IPS-20b (cell line): ENCODE measurements at regions not wholly inside any gene's neighbourhood (a gene's known extent, or its start where the extent isn't known, plus 50 kb on each side); places are given as distances from the start of the nearest gene placed in this dataset.
A peak's percentile ranks its signal among the peaks of the same experiment; 100 is the strongest.

Source experiments
- H3K27ac ChIP-seq: one replicate; pipeline ENCODE4 v1.5.1; 2013; ENCODE audit warnings: low read length
- H3K27me3 ChIP-seq: 2 replicates; pipeline ENCODE4 v1.6.1; 2013; ENCODE audit warnings: mild to moderate bottlenecking, low read length, inconsistent platforms; ENCODE audit not compliant: insufficient read depth
- H3K36me3 ChIP-seq: 2 replicates; pipeline ENCODE4 v1.6.1; 2013; ENCODE audit warnings: low read depth, mild to moderate bottlenecking, inconsistent platforms, low read length, moderate library complexity; ENCODE audit not compliant: insufficient read depth
- H3K4me1 ChIP-seq: 2 replicates; pipeline ENCODE4 v1.6.1; 2013; ENCODE audit warnings: mild to moderate bottlenecking, control low read depth, inconsistent platforms, low read length, moderate library complexity; ENCODE audit not compliant: insufficient read depth
- H3K4me3 ChIP-seq: 2 replicates; pipeline ENCODE4 v1.5.1; 2013; ENCODE audit warnings: mild to moderate bottlenecking, low read length, inconsistent platforms
- H3K9ac ChIP-seq: 2 replicates; pipeline ENCODE4 v1.6.1; 2013; ENCODE audit warnings: low read depth, mild to moderate bottlenecking, inconsistent platforms, low read length, moderate library complexity
- H3K9me3 ChIP-seq: 2 replicates; pipeline ENCODE4 v1.6.1; 2013; ENCODE audit warnings: mild to moderate bottlenecking, low read depth, low read length, inconsistent platforms; ENCODE audit not compliant: insufficient read depth

DNA sequence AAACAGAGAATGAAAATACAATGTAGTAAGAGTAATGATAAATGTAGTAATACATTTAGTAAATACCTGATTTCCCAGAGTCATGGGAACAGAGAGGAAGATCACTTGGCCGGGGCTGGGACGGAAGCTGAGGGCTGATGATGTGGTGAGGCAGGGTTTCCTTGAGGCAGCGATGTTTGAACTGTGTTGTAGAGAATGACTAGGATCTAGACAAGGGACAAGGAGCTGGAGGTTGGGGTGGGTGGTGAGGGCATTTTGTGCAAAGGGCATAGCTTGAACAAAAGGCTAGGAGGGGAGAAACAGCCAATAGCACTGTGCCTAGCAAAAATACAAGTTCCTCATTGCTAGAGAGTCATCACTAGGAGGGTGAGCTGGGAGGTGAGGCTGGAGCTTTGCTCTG is 64.3 kb upstream of the RAPGEF2 start:
- peaks cover 7% of the 10 kb centered on the region; the same call in 1 of the 2 replicates for H3K4me1 ChIP-seq
- no peaks in the 10 kb centered on the region for H3K27me3 ChIP-seq
- H3K4me3 ChIP-seq: no peak overlapping the region
- no peak overlapping the region for H3K27ac ChIP-seq
- H3K9ac ChIP-seq: no peak overlapping the region
- H3K9me3 ChIP-seq: no peaks in the 10 kb centered on the region
- H3K36me3 ChIP-seq: no peaks in the 10 kb centered on the region

DNA sequence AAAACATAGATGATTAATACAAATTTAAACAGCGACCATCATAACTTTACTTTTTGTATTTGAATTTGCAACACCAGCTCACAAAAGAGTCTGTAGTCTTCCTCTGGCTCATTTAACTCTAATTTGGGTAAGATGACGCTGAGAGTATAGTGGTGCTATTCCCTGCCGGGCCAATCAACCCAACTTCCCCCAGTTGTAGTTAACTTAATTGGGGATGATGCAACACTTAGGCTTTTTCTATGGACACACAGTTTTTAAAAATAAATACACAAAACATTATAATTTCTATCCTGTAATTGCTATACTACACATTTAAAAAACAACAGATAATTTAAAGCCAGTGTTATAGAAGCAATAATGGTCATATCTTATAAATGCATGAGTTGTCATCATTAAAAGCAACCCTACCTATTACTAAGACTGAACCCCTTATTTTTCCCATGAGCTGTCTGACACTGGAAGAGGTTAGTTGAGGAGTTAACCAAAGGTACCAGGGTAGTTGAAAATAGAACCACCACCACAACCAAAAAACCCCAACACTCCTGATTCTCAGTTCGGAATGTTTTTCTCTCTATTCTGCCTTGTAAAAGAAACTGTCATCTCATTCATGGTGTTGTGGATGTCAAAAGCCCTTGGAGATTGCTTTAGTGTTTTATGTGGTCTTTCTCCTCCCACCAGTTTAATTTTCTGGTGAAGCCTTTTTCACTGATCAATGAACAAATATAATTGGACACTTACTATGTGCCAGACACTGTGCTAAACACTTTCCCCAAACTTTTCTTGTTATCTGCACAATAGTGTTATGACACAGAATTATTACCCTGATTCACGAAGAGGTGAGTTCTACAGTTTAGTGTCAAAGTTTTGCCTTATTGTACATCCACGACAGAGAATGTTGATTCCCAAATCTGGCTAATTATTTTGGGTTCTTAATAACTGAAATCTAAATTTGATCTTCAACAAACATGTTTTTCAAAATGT is 61.5 kb upstream of the RAPGEF2 start:
- no peaks in the 10 kb centered on the region for H3K27me3 ChIP-seq
- H3K27ac ChIP-seq: no peak overlapping the region
- H3K36me3 ChIP-seq: no peaks in the 10 kb centered on the region
- H3K9ac ChIP-seq: 0 out of 2 replicates have a peak overlapping the region, but pooled peaks have one; percentile 9
- H3K4me3 ChIP-seq: no peak overlapping the region
- H3K9me3 ChIP-seq: no peaks in the 10 kb centered on the region
- H3K4me1 ChIP-seq: peaks cover 7% of the 10 kb centered on the region; the same call in 1 of the 2 replicates

DNA sequence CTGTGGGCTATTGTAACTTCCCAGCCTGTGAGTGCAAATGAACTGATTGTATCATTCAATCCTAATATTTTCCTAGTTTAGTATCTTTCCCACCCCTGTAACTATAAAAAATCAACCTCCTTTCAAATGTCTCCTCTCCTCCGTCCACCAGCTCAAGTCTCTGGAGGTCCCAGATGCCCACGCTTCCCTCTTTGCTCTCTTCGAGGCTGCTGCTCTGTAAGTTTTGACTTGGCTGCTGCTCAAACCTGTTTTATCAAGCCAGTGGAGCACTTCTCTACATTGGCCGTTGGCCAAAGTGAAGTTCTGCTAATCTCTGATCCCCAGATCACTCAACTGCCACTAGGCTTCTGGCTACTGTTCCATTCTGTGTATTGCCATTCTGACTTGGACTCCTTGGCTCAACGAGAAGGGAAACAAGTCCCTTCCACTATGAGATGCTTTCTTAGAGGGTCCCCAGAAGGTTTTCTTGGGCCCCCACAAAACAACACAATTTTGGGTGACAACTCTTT is 60.7 kb upstream of the RAPGEF2 start:
- Histone ChIP-seq H3K4me1 (peaks cover 3% of the 10 kb centered on the region; the same call in 1 of the 2 replicates), H3K27ac (no peak overlapping the region), H3K4me3 (no peak overlapping the region), H3K27me3 (no peaks in the 10 kb centered on the region), H3K9me3 (no peaks in the 10 kb centered on the region), H3K36me3 (no peaks in the 10 kb centered on the region), H3K9ac (no peak overlapping the region)

DNA sequence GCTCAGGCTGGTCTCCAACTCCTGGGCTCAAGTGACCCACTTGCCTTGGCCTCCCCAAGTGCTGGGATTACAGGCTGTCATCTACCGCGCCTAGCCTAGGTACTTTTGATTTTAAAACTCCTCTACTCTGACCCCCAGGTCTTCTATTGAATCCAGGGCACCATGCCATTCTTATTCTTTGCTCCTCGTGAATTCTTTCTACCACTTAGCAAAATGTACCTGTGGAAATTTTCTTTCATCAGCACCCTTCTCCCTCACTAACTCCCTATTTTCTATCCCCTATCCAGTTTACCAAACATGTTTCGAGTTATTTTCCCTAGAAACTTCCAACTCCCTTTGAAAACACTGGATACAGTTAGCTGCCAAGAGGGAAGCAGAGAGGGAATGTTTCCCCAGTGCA is 60.0 kb upstream of the RAPGEF2 start:
- no peaks in the 10 kb centered on the region for H3K36me3 ChIP-seq
- H3K9ac ChIP-seq: no peak overlapping the region
- peaks cover 6% of the 10 kb centered on the region; the same call in 1 of the 2 replicates for H3K4me1 ChIP-seq
- no peaks in the 10 kb centered on the region for H3K27me3 ChIP-seq
- H3K27ac ChIP-seq: no peak overlapping the region
- no peak overlapping the region for H3K4me3 ChIP-seq
- H3K9me3 ChIP-seq: no peaks in the 10 kb centered on the region

DNA sequence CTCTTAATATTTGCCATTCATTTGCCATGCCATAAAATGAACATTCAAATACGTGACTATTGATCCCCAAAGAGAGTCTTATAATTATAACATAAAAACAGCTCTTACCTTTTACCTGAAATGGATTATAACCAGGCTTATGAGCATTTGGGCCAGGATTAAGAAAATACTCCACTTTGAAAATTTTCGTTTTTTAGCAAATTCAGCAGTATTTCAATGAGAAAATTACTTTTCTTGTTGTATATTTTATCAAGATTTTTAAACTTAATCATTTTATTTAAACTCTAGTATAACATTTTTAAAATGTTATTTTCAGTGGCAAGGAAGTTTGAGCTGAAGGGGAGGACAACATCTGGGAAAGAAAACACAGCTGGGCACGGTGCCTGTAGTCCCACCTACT is 59.0 kb upstream of the RAPGEF2 start:
- peaks cover 8% of the 10 kb centered on the region; the same call in 1 of the 2 replicates for H3K4me1 ChIP-seq
- no peaks in the 10 kb centered on the region for H3K36me3 ChIP-seq
- H3K4me3 ChIP-seq: no peak overlapping the region
- no peak overlapping the region for H3K27ac ChIP-seq
- no peaks in the 10 kb centered on the region for H3K27me3 ChIP-seq
- H3K9me3 ChIP-seq: no peaks in the 10 kb centered on the region
- H3K9ac ChIP-seq: no peak overlapping the region

DNA sequence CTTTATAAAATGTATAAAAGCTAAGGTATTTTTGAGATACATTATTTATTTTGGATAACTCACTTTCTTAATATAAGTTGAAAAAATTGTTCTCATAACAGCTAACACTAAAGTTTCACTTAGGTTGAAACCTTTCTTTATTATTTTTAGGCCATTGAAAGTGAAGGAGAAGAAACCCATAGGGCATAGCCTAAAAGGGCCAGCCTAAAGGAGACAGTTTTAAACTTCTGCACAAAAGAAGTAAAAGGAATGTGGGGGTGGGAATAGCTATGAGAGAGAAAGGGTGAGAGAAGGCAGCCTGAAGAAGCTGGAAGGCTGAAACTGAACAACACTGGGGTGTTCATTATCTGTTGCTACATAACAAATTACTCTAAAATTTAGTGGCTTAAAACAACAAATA is 57.6 kb upstream of the RAPGEF2 start:
- no peak overlapping the region for H3K27ac ChIP-seq
- H3K36me3 ChIP-seq: no peaks in the 10 kb centered on the region
- no peak overlapping the region for H3K9ac ChIP-seq
- H3K4me1 ChIP-seq: peaks cover 8% of the 10 kb centered on the region; the same call in 1 of the 2 replicates
- no peaks in the 10 kb centered on the region for H3K27me3 ChIP-seq
- H3K4me3 ChIP-seq: no peak overlapping the region
- H3K9me3 ChIP-seq: no peaks in the 10 kb centered on the region

DNA sequence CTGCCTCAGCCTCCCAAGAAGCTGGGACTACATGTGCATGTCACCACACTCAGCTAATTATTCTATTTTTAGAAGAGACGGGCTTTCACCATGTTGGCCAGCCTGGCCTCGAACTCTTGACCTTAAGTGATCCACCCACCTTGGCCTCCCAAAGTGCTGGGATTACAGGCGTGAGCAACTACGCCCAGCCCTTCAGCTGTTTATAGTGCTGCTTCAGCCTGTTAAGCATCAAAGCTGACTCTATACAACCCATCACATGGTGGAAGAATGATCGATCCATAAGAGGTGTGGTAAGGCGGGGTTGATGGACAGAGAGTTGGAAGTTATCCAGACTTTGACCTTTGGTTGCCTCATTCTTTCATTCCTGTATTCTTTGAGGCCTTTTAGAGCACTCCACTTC is 56.2 kb upstream of the RAPGEF2 start:
- no peaks in the 10 kb centered on the region for H3K36me3 ChIP-seq
- H3K9me3 ChIP-seq: no peaks in the 10 kb centered on the region
- no peak overlapping the region for H3K27ac ChIP-seq
- no peaks in the 10 kb centered on the region for H3K27me3 ChIP-seq
- H3K4me1 ChIP-seq: peaks cover 15% of the 10 kb centered on the region; the same call in 1 of the 2 replicates
- no peak overlapping the region for H3K4me3 ChIP-seq
- no peak overlapping the region for H3K9ac ChIP-seq

DNA sequence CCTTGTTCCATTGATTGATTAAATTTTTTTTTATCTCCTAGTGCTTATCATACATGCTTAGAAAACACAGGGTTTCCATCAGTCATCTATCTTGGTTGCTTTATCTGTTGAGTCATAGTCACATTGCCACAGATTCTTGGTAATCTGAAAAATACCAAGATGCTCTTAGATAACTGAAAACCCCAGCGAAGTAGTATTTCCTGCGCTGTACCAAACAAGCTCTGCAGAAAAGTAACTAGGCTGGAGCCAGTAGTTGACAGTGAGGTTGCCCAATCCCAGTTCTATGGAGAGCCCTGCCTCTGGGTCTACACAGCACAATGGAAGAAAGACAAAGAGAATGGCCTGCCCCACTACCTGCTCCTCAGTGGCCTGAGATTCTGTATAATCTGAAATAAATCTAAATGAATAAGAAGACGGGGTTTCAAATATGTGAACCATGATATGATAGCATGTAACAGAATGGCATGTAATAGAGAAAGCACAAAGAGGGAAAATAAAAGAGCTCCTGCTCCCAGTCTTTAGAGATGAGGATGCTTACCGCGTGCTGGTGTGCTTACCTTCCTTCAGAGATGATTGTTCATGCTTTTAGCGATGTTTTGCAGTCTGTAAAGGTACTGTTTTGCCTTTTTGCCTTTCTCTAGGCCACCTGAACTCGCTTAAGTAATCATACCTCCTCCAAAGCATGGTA is 55.3 kb upstream of the RAPGEF2 start:
- H3K9ac ChIP-seq: no peak overlapping the region
- no peak overlapping the region for H3K4me3 ChIP-seq
- no peaks in the 10 kb centered on the region for H3K9me3 ChIP-seq
- H3K36me3 ChIP-seq: no peaks in the 10 kb centered on the region
- peaks cover 19% of the 10 kb centered on the region; the same call in 1 of the 2 replicates for H3K4me1 ChIP-seq
- no peak overlapping the region for H3K27ac ChIP-seq
- no peaks in the 10 kb centered on the region for H3K27me3 ChIP-seq

DNA sequence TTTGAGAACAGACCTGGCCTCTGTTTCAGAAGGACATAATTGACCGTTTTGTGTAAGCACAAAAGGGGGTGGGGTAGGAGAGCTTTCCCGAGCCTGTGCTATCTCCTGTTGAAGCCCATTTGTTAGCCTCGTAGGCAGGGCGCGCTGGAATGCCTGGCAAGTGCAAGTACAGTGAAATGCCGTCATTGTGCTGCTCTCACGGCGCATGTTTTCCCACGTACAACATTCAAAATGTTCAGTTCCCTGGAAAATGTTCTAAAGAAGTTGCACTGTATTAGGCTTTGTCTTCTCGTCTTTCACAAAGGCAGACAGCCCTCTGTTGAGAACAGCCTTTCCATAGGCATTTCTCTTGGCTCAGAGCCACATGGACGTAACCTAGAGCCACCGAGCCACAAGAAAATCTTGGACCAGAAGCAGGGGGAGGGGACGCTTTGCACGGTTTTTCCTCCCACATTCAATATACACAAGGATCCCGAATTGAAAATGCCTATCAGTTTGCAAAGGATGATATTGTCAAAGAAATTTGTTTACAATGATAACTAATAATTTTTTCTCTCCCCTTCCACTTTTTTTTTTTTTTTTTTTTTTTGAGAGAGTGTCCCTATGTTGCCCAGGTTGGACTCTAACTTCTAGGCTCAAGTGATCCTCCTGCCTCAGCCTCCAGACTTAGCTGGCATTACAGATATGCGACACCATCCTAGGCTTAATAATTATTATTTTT is 54.6 kb upstream of the RAPGEF2 start:
- H3K9me3 ChIP-seq: no peaks in the 10 kb centered on the region
- H3K27ac ChIP-seq: no peak overlapping the region
- no peaks in the 10 kb centered on the region for H3K27me3 ChIP-seq
- H3K36me3 ChIP-seq: no peaks in the 10 kb centered on the region
- peaks cover 19% of the 10 kb centered on the region; the same call in 1 of the 2 replicates for H3K4me1 ChIP-seq
- no peak overlapping the region for H3K9ac ChIP-seq
- H3K4me3 ChIP-seq: no peak overlapping the region

DNA sequence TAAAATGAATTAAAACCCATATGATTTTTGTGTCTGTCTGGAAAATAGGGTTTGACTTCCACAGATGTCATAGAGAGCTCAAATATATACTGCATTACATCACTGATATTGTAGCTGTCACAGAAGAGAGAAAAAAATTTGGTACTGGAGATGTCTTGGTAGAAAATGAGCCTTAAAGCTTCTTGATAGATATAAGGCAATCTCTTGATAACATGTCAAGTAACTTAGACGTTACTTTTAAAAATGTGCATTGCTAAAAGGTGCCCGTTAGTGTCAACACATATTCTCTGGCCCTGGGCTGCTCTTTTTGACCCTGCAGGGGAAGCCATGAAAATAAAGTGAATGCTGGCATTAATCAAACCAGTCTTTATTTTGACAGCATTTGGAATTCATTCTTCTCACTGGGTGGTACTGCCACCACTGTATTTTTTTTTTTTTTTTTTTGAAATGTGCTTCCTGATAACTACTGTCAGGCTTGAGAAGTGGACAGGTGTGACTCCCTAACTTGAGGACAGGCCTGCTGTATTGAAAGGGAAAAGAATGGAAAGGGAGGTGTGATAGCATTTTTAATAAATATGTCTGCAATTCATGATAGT is 53.0 kb upstream of the RAPGEF2 start:
- Histone ChIP-seq H3K4me3 (no peak overlapping the region), H3K27me3 (no peaks in the 10 kb centered on the region), H3K27ac (no peak overlapping the region), H3K9me3 (no peaks in the 10 kb centered on the region), H3K9ac (0 out of 2 replicates have a peak overlapping the region, but pooled peaks have one; percentile 15), H3K36me3 (no peaks in the 10 kb centered on the region), H3K4me1 (peaks cover 19% of the 10 kb centered on the region; the same call in 1 of the 2 replicates)
